Glutamatergic neuron (in vitro differentiated cells): ENCODE measurements at regions not wholly inside any gene's neighbourhood (a gene's known extent, or its start where the extent isn't known, plus 50 kb on each side); places are given as distances from the start of the nearest gene placed in this dataset.

Experiments
- DNase-seq: peaks from one replicate; pipeline ENCODE4 v3.0.0; 2022
- H3K27ac Mint-ChIP-seq: one replicate; pipeline ENCODE4 v1.8.0; 2020; ENCODE audit warnings: mild to moderate bottlenecking, mixed read lengths, inconsistent platforms; ENCODE audit not compliant: unreplicated experiment
- H3K27me3 Mint-ChIP-seq: one replicate; pipeline ENCODE4 v1.8.0; 2020; ENCODE audit warnings: mild to moderate bottlenecking, moderate library complexity, mixed read lengths, inconsistent platforms; ENCODE audit not compliant: unreplicated experiment
- H3K36me3 Mint-ChIP-seq: one replicate; pipeline ENCODE4 v1.8.0; 2020; ENCODE audit warnings: mild to moderate bottlenecking, mixed read lengths, inconsistent platforms; ENCODE audit not compliant: unreplicated experiment
- H3K4me1 Mint-ChIP-seq: one replicate; pipeline ENCODE4 v1.8.0; 2020; ENCODE audit warnings: mild to moderate bottlenecking, low read depth, mixed read lengths, inconsistent platforms; ENCODE audit not compliant: unreplicated experiment
- H3K4me3 Mint-ChIP-seq: one replicate; pipeline ENCODE4 v1.8.0; 2020; ENCODE audit warnings: mild to moderate bottlenecking, mixed read lengths, inconsistent platforms; ENCODE audit not compliant: unreplicated experiment
- H3K9me3 Mint-ChIP-seq: one replicate; pipeline ENCODE4 v1.8.0; 2020; ENCODE audit warnings: mild to moderate bottlenecking, moderate library complexity, mixed read lengths, inconsistent platforms; ENCODE audit not compliant: unreplicated experiment
- TF ChIP-seq, protein P1 (sequence below): fragments of 200-600 bp; sonication (generic); IDR thresholded peaks from one replicate; pipeline ENCODE4 v1.5.0; 2021; ENCODE audit not compliant: partially characterized antibody, unreplicated experiment

GRCh38 chr13:80244574-80244973 lies 96.4 kb downstream of the SPRY2 start:
- Mint-ChIP-seq H3K4me3 (no peak overlapping the region), H3K4me1 (no peaks in the 10 kb centered on the region), H3K36me3 (peaks cover 4% of the 10 kb centered on the region), H3K27ac (no peak overlapping the region), H3K27me3 (peaks cover 2% of the 10 kb centered on the region), H3K9me3 (peaks cover 2% of the 10 kb centered on the region)
- TF ChIP-seq, protein P1, sequence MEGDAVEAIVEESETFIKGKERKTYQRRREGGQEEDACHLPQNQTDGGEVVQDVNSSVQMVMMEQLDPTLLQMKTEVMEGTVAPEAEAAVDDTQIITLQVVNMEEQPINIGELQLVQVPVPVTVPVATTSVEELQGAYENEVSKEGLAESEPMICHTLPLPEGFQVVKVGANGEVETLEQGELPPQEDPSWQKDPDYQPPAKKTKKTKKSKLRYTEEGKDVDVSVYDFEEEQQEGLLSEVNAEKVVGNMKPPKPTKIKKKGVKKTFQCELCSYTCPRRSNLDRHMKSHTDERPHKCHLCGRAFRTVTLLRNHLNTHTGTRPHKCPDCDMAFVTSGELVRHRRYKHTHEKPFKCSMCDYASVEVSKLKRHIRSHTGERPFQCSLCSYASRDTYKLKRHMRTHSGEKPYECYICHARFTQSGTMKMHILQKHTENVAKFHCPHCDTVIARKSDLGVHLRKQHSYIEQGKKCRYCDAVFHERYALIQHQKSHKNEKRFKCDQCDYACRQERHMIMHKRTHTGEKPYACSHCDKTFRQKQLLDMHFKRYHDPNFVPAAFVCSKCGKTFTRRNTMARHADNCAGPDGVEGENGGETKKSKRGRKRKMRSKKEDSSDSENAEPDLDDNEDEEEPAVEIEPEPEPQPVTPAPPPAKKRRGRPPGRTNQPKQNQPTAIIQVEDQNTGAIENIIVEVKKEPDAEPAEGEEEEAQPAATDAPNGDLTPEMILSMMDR, result no peak
- DNase-seq, result no peak

- H3K4me1 Mint-ChIP-seq, result no peaks in the 10 kb centered on the region
- peaks cover 2% of the 10 kb centered on the region for H3K27me3 Mint-ChIP-seq
Observed at GRCh38 chr13:80242728-80243427, 98.0 kb downstream of the SPRY2 start.

GRCh38 chr13:80239571-80240255 lies 101.2 kb downstream of the SPRY2 start:
- Mint-ChIP-seq H3K4me1 (peaks cover 3% of the 10 kb centered on the region), H3K27ac (no peak overlapping the region), H3K9me3 (no peaks in the 10 kb centered on the region), H3K27me3 (no peaks in the 10 kb centered on the region), H3K36me3 (no peaks in the 10 kb centered on the region), H3K4me3 (no peak overlapping the region)
- TF ChIP-seq, protein P1, result no peak
- no peak for DNase-seq

More at GRCh38 chr13:80242728-80243427, 98.0 kb downstream of the SPRY2 start:
- no peaks in the 10 kb centered on the region for H3K9me3 Mint-ChIP-seq
- TF ChIP-seq, protein P1, result no peak
- no peaks in the 10 kb centered on the region for H3K36me3 Mint-ChIP-seq
- no peak overlapping the region for H3K4me3 Mint-ChIP-seq
- no peak overlapping the region for H3K27ac Mint-ChIP-seq
- DNase-seq, result no peak

- no peak for DNase-seq
- Mint-ChIP-seq H3K9me3 (no peaks in the 10 kb centered on the region), H3K4me3 (no peak overlapping the region), H3K36me3 (no peaks in the 10 kb centered on the region), H3K27ac (no peak overlapping the region), H3K4me1 (peaks cover 3% of the 10 kb centered on the region), H3K27me3 (no peaks in the 10 kb centered on the region)
- TF ChIP-seq, protein P1, result no peak
Observed at GRCh38 chr13:80239116-80239515, 101.8 kb downstream of the SPRY2 start.

DNA sequence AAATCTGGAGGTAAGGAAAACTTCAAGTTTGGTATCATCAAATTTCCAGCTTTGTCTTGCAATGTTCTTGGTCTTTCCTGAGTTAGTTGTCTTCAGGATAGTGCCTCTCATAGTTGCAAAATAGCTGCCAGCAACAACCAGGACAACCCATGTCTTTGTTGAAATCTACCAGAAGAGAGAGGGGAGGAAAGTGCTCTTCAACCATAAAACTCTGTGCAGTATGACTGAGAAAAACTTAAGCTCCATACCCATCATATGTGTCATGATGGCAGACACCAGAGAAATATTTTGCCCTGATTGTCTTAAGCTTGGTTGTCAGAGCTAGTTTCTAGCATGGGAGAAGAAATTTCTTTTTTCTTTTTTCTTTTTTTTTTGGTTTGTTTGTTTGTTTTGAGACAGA lies 103.3 kb downstream of the SPRY2 start:
- Mint-ChIP-seq H3K27ac (no peak overlapping the region), H3K4me3 (no peak overlapping the region), H3K4me1 (peaks cover 3% of the 10 kb centered on the region), H3K9me3 (no peaks in the 10 kb centered on the region), H3K27me3 (no peaks in the 10 kb centered on the region), H3K36me3 (no peaks in the 10 kb centered on the region)
- DNase-seq, result no peak
- TF ChIP-seq, protein P1, result no peak
